Hepatocyte (in vitro differentiated cells): ENCODE measurements at regions not wholly inside any gene's neighbourhood (a gene's known extent, or its start where the extent isn't known, plus 50 kb on each side); places are given as distances from the start of the nearest gene placed in this dataset.

ENCODE experiments used
- EZH2 ChIP-seq: fragments of 200-600 bp; sonication (generic); IDR thresholded peaks from 2 replicates; pipeline ENCODE4 v1.6.1; 2016; ENCODE audit warnings: antibody characterized with exemption, mild to moderate bottlenecking, borderline replicate concordance
- EZH2phosphoT487 ChIP-seq: fragments of 200-600 bp; sonication (generic); IDR thresholded peaks from one replicate; pipeline ENCODE4 v1.6.1; 2018; ENCODE audit warnings: antibody characterized with exemption, mild to moderate bottlenecking, low read depth, moderate library complexity; ENCODE audit not compliant: unreplicated experiment, severe bottlenecking

- TF ChIP-seq EZH2: no peak
- no peak for TF ChIP-seq EZH2phosphoT487
These were observed 53.3 kb upstream of the MSI2 start for GRCh38 chr17:57203040-57203439.
